Activated naive CD4-positive, alpha-beta T cell treated with anti-CD3 and anti-CD28 coated beads, Interleukin-2, amount 50 U/mL, for 16 hours (primary cell): ENCODE measurements at regions not wholly inside any gene's neighbourhood (a gene's known extent, or its start where the extent isn't known, plus 50 kb on each side); places are given as distances from the start of the nearest gene placed in this dataset.
"Not testable (repeated sequence)": the region's sequence is repeated elsewhere in the genome, so short reads cannot be mapped to it uniquely, and the experiment has no call there.

ENCODE experiments used
- DNase-seq: peaks from one replicate; pipeline ENCODE4 v3.0.0-alpha.2; 2020

DNA sequence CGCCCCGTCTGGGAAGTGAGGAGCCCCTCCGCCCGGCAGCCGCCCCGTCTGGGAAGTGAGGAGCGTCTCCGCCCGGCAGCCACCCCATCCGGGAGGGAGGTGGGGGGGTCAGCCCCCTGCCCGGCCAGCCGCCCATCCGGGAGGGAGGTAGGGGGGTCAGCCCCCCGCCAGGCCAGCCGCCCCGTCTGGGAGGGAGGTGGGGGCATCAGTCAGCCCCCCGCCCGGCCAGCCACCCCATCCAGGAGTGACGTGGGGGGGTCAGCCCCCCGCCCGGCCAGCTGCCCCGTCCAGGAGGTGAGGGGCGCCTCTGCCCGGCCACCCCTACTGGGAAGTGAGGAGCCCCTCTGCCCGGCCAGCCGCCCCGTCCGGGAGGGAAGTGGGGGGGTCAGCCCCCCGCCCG, 297.5 kb upstream of the DYNLRB2 start:
- DNase-seq: not testable (repeated sequence)

DNA sequence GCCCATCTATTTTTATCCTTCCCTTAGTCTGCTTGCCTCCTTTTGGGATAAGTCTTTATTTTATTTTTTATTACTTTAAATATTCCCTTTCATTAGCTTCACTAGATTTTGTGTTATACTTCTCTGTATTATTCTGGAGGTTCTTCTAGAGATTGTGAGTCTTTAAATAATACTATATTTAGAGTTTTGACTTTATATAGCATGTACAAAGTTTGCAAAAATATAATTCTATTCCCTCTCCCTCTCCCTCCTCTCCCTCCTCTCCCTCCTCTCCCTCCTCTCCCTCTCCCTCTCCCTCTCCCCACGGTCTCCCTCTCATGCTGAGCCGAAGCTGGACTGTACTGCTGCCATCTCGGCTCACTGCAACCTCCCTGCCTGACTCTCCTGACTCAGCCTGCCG, 298.5 kb upstream of the DYNLRB2 start:
- not testable (repeated sequence) for DNase-seq

DNA sequence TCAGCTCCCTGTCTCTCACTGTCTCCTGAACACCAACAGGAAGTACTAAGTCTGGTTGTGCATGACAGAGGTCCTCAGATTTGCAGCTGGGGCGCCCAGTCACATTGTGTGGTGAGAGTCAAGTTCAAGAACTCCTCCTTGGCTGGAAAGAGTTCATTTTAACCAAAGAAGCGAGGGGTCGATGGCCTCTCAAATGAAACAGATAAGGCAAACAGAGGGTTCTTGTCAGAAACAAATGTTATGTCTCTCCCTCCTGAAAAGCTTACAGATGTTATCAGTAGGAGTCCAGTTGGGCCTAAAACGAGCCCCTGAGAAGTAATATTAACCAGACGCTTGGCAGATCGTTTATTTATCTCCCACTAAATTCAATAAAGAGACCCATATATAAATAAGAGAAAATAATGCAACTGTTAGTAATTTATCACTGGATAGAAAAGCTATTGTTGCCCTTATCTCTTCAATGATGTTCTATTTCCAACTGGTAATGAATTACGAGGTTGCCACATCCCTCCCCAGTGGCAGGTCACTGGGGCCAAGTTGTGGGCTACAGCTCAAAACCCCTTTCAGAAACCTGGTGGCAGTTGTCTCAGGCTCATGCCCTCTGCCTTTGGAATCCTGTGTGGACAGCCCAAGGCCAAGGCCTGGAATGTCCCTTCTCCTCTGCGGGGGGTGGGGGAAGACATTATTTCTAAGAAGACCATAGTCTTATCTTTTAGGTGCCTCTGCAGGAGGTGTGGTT, 307.5 kb upstream of the DYNLRB2 start:
- no peak for DNase-seq

DNA sequence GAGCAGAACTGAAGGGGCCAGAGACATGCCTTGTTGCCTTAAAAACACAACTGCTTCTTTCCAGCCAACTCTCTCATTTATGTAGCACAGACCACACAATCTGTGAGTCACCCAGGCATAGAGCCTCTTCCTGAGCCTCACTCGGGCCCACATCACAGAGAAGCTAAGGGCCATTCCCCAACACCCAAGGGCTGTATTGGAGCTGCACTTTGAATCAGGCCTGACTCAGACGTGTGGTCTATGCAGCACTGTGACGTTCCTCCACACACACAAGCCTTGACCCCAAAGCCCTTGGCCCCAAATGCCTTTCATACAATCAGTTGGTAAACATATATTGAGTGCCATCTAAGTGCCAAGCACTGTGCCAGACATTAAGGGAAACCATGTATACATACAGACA, 308.9 kb upstream of the DYNLRB2 start:
- DNase-seq: no peak

DNA sequence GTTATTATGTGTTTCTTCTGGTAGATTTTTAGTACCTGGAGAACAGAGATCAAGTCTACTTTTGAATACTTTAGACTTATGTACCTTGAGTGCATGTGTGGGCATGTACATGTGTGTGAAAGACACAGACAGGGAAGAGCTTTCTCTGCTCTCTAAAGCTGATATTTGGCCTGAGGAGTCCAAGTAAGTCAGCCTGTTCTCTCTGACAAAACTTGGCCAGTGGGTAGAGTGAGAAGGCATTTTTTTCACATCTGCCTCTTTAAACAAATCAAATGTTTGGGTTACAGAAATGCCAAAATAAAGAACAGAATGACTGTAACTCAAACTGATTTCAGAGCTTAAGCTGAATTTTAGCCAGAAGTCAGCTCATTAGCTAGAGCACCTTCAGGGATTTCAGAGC, 309.7 kb upstream of the DYNLRB2 start:
- no peak for DNase-seq

DNA sequence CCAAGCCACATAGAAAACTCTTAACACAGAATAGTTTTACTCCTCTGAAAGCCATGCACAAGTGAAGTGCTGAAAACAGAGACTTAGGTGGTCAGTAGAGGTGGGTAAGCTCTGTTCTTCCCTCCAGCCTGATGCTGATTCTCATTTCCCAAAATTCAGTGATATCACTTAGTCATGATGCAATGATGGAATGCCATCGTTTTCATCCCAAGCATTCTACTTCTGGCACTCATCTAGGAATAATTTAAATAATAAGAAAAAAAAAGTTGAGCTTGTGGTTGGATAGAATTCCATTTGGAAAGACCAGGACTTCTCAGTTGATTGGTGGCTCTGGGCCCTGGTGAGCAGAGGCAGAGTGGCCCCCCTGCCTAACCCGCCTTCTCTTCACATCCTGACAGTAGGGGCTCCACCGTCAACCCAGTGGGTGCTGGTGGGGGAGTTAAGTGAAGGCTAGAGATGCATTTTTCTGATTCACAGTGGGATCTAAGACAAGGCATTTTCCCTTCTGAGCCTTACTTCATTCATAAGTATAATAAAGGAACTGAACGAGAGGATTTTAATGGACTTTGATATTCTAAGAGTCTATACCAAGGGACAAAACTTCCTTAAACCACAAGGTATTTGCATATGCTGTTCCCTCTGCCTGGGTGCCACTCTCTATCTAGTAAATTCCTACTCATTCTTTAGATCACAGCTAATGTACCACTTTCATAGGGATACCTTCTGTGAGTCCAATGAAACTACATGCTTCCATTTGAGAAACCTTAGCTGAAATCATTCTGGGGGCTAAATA, 310.3 kb upstream of the DYNLRB2 start:
- DNase-seq: no peak

DNA sequence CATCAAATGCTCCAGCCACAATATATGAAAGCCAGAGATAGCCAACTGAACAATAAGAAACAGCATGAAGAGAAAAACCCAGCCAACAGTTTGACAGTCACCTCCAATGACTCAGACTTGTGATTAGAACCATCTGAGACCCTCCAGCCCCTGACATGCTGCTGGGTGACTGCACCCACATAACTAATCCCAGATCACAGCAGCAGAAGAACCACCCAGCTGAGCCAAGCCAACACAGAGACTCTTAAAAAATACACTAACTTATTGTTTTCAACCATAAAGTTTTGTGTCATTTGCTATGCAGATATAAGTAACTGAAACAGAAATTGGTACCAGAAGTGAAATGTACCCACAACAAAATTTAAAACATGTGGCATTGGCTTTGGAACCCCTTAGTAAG, 314.3 kb upstream of the DYNLRB2 start:
- no peak for DNase-seq

DNA sequence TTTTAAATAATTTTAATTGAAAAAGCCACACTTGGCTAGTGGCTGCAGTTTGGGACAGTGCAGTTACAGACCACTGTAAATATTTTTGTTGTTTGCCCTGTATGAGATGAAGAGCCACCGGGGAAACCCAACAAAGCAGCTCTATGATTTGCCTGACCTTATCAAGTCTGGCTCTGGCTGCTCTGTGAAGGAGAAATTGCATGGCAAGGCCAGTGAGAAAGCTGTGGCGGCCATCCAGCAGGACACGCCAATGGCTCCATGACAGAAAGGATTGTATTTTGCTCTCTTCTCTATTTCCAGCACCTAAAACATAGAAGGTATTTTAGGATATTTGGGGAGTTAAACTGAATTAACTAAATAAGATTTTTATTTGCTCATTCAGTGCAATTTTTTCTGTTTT, 330.0 kb upstream of the DYNLRB2 start:
- no peak for DNase-seq

DNA sequence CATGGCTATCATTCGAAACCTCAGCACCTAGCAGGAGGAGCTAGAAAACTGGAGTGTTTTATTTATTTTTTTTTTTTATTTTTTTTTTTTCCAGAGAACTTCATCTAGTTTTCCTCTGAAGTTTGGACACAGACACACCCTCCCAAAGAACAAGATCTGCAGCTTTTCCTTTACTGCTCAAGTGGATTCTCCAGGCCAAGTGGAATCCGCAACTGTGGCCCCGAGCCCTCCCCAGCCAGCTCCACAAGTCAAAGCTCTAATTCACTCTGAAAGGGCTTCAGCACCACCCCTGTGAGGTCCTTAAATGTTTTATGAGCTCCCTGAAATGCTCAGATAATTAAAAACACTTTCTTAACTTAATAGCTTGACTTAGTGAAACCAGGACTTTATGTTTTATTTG, 332.1 kb upstream of the DYNLRB2 start:
- DNase-seq: no peak

DNA sequence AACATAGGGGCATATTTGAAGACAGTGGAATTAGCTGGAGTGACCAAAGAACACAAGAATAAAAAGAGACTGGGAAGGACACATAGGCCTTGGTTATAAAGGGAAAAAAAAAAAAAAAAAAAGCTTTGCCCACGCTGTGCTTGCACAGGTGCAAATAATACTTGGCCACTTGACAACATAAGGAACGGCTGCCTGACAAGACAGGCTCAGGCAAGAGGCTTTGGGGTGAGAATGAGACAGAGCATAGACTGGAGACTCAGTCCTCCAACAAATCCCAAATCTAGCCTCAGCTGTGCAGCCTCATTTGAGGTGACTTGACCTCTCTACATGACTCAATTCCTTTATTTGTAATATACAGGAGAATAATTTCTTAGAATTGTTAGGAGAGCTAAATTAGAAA, 332.8 kb upstream of the DYNLRB2 start:
- no peak for DNase-seq

DNA sequence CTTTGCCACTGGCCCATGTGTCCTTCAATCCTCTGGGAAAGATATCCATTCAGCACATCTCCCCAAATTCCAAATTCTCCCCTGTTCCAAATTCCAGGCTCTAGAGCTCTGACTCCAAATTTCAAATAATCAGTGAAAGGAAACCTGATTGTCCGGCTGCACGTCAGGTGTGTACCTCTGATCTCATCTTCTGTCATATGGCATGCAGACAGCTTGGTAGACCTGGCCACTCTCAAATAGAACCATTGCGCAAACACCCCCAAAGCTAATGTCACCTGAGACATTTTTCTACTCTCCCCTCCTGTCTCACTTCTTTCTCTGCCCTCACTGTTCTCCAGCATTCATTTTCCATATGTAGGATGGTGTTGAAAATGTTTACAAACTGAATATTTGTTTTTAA, 337.0 kb upstream of the DYNLRB2 start:
- DNase-seq: no peak

DNA sequence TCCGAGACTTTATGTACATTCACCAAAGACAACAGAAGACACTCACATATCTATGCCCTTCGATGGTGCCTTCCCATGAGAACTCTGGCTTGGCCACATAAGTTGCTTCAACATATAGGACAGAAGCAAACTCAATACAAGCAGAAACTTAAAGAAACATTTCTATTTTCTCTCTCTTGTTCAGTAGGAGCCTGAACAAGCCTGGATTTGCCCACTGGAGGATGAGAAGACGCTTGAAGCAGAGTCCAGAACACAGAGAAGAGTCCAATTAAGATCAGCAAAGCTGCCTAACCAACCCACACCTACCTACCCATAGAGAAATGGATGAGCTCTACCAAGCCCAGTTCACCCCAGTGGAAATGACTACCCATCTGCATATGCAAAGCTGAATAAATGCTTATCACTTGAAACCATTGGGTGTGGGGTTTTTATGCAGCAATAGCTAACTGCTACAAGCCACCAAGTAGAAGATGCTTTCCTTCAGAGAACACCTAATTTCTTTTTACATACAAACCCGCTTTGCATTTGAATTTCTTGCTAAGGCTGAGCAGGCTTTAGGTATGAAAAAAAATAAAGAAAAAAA, 337.9 kb upstream of the DYNLRB2 start:
- no peak for DNase-seq

DNA sequence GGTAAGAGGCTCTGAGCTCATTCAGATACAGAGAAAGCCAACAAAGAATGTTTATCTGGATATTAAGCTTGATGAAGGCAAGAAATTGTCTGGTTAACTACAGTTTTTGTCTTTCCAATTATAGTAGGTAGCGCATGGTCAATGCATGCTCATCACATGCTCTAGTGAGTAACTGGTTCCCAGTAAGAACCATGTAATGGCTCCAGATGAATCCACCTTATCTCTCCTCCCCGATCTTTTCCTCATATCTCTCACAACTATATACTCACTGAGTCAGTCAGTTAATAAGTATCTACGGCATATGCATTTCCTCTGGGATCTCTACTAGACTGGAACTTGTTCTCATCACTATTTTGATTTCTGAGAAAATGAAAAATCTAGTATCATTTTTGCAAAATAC, 340.7 kb upstream of the DYNLRB2 start:
- DNase-seq: no peak

DNA sequence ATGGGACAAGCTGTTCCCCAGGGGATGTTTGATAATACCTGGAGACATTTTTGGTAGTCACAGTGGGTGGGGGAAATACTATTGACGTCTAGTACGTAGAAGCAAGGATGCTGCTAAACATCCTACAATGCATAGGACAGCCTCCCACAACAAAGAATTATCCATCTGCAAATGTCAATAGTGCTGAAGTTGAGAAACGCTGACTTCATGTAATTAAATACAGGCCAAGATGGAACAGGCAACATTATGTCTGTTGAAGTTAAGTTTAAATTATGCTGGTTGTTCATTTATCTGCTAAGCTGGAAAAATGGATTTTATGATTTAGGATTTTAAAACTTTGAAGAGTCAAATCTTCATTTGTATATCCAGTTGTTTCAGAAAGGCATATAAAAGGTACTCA, 341.2 kb upstream of the DYNLRB2 start:
- DNase-seq: no peak

DNA sequence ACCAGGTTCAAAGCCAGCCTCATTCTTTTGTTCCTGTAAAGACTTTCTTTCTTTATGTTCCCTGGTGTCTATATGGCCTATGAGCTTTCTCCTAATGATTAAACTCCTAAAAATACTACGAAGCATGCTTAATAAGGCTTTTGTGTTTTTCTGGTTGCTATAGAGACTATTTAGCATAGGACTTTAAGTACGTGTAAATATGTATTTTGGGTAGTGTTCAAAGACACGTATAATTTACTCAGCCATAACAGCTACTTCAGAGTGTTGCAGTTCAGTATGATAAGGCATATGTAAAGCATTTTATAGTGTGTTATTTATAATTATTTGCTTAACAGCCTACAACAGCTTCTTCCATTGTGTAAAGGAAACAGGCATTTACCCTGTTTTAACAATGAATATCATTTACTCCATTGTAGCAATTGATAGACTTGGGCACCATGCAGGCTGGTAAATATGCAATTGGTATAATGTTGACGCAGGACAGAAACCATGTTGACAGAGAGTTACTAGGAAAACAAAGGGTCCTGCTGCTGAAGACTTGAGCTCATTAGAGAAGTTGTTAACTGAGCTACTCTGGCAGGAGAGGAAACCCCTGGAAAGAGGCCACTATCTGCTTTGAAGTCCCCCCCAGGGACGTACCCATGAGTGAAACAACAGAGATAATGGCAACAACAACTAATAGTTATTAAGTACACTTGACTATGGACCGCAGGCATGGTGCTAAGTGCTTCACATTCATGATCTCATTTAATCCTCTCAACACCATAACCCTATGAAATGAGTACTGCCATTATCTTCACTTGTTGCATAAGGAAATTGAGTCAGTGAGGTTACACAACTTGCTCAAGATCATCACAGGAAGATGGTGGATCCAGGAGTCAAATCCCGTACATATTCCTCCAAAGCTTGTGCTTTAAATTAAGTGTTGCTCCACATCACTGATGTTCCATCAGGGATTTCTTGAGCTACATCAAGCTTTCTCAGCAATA, 342.2 kb upstream of the DYNLRB2 start:
- DNase-seq: no peak

DNA sequence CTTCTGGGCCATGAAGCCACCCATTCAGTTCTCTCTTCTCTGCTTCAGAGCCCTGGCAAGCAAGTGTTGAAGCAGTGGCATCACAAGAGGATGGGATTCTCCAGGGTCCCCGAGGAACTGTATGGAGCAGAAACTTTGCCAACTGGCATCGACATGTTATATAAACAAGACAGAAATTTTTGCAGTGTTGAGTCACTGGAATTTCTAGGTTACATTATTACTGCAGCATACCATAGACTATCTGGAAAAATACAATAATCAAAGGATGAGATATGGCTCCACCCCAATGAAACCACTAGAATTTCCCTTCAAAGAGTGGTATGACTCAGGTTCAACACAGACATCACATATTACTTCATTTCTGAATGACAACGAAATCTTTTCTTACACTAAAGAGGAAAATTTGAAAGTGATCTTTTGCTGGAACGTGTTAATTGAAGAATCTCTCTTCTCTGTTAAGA, 343.0 kb upstream of the DYNLRB2 start:
- DNase-seq: no peak

DNA sequence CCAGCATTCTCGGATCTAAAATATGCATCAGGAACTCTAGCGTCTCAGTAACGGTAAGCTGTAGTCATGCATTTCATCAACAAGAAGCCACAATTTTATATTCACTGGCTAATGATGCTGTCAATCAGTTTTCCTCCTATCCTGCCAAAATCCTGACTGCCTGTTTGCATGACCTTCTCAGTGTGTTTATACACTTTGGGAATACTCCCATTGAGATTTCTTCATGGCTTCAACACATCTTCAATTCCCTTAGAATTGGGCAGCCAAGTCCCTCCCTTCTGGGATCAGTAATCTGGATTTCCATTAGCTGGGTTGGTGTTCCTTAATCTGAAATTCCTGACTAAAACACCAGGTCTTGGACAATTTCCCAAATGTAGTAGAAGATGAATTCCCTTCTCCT, 348.9 kb upstream of the DYNLRB2 start:
- DNase-seq: no peak

DNA sequence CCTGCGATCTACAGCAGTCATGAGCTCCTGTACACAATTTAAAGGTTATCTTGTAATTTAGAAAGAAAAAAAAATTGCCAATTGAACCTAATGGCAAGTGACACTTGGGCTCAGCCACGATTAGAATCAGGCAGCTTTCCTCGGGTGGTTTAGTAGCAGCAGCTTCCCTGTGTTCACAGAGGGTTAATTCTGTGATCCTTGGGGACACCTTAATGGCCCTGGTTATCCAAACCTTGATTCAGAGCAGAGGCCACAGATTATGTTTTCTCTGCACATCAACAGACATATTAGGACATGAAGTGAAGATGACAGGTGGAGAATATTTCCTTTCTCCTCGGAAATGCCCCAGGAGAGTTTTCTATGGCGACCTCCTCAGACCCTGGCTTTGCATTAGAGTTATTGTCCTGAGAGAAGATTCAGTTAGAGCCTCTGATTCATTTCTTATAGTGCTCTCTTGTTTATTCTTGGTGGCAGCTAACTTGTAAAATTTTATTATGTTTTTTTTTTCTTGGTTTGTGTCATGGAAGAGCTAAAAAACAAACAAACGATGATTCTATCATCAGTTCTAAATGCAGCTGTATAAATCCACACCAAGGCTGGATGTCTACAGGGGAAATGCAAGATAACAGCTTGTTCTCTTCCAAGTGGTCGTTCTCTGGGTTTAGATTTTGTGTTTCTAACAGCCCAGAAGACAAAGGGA, 351.2 kb upstream of the DYNLRB2 start:
- DNase-seq: no peak

DNA sequence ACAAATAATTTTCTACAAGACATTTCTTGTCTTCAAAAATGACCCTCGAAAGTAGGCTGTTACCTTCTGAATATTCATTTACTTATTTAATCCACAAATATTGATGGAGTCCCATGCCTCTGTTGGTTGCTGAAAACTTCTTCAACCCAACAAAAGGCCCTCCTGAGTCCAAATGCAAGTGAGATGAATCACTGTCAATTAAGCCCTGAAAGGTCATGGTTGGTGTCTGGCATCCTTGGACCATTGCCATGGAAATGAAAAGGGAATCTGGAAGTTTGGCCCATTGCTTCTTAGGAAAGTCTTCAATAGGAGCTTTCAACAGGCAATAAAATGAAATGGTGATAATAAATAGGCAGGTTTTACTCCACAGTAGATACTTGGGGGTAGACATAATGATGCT, 364.7 kb upstream of the DYNLRB2 start:
- DNase-seq: no peak

DNA sequence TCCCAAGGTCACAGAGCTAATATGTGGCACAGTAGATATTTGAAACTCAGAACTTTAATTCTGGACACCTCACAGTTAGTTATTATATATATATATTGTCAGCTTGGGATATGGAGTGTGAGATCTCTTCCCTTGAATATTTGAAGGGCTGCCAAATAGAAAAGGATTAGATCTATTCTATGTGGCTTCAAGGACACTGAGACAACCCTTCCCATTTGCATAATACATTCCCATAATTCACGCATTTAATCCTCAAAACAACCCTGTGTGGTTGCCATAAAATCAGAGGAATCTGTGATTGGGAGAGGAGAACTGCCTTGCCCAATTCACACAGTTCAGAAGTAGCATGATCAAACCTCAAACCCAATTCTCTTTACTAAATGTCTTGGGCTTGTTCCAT, 365.8 kb upstream of the DYNLRB2 start:
- DNase-seq: no peak

DNA sequence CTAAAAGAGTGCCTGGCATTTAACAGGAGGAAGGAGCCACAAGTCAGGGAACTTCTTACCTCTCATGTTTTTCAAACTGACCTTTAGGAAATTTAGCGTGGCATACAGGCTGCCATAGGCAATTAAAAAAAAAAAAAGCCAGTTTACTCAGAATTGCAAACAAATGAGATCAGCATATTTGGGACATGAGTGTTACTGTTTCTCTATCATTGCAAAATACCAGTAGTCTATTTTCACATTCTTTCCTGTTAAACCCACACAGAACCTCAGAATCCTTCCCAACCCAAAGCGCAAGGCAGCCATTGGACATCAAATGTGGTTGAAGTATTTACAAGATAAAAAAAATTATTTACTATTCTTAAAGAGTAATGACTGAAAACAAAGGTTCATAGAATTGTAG, 366.4 kb upstream of the DYNLRB2 start:
- no peak for DNase-seq

DNA sequence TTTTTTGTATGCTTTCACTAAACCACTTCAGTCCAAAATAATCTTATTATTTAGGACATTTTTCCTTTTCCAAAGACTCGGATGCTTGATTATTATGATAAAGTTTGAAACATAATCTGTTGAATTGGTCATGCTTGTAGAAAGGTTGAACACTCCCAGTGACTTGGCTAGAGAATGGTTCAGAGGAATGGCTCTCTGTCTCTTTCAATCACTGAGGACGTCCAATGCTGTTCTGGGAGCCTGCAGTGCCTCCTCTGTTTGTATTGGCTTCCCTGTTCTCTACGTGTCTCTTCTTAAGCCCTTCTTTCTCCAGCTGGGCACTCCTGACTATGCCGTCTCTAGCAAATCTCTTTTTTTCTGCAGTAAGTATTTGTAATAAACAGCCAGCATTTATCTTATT, 369.0 kb upstream of the DYNLRB2 start:
- no peak for DNase-seq
